ENCODE measurements at regions not wholly inside any gene's neighbourhood (a gene's known extent, or its start where the extent isn't known, plus 50 kb on each side); places are given as distances from the start of the nearest gene placed in this dataset.

DNA sequence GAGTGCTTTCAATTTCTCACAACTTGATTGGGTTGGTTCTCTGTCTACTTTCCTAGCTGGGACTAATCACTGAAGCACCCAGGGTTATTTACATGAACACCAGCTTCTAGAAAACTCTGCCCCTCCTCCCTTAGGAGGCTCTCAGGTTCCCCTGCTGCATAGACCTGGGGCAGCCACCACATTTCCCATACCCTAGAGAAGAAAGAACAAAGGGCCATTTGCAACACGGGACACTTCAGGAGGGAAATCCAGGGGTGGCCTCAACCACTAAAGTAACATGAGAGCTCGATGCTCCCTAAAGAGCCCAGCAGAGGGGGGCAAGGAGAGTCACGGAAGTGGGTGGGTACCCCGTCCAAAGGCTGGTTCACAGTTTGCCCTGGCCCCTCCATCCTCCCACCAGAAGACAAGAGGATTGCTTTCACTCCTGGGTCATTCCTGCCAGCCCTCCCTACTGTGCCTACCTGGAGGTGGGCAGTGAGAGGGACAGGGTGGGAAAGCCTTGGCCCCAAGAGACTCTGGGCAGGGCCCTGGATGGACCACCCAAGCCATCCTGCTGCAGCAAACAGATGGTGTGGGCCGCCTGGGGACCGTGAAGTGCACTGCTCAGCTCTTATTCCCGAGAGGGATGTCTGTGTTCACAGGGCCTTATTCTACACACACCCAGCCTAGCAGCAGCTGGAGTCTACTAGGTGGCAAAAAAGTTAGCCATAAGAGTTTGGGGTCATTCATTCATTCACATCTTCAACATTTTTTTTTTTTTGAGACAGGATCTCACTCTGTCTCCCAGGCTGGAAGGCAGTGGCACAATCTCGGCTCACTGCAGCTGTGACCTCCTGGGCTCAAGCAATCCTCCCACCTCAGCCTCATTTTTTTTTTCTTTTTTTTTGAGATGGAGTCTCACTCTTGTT lies 392.1 kb downstream of the SOX9 start:
- 72 to 86% methylated on average over 8 of the region's 8 CpGs for WGBS, 2 donors
- TF ChIP-seq, protein P1, sequence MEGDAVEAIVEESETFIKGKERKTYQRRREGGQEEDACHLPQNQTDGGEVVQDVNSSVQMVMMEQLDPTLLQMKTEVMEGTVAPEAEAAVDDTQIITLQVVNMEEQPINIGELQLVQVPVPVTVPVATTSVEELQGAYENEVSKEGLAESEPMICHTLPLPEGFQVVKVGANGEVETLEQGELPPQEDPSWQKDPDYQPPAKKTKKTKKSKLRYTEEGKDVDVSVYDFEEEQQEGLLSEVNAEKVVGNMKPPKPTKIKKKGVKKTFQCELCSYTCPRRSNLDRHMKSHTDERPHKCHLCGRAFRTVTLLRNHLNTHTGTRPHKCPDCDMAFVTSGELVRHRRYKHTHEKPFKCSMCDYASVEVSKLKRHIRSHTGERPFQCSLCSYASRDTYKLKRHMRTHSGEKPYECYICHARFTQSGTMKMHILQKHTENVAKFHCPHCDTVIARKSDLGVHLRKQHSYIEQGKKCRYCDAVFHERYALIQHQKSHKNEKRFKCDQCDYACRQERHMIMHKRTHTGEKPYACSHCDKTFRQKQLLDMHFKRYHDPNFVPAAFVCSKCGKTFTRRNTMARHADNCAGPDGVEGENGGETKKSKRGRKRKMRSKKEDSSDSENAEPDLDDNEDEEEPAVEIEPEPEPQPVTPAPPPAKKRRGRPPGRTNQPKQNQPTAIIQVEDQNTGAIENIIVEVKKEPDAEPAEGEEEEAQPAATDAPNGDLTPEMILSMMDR (IDR thresholded peaks at IDR 0.05) = no peak
- no peak for TF ChIP-seq POLR2A (IDR thresholded peaks at IDR 0.05)
- Histone ChIP-seq H3K4me3 (no peak overlapping the region), H3K27me3 (no peaks in the 10 kb centered on the region), H3K9me3 (no peaks in the 10 kb centered on the region), H3K4me1 (peaks cover 42% of the 10 kb centered on the region), H3K27ac (peak overlapping the region in 1 of 2 donors; percentile 28), H3K36me3 (ENCODE audit: low read depth, missing control alignments) (no peaks in the 10 kb centered on the region)
- no peak for DNase-seq
- intact Hi-C loops (cut with DNase I; ENCODE audit: low total_unique reads) = no loop called here

DNA sequence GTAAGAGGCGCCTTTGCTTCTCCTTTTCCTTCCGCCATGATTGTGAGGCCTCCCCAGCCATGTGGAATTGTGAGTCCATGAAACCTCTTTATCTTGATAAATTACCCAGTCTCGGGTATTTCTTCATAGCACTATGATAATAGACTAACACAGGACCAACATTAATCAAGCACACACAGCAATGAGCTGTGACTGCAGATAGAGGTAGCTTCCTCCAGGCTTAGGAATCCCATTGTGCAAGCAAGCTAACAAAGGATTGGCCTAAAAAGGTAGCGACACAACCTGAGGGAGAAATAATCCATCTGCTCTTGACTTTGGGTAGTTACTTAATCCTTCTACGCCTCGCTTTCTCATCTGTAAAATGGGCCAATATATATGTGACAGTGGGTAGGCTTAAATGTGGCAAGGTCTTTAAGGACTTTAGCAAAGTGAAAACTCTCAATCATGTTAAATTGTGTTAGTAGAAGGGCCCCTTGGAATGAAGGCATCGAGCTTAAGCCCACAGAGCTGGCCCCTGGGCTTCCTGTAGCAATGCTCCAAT lies 393.6 kb downstream of the SOX9 start:
- no peaks in the 10 kb centered on the region for H3K9me3 ChIP-seq
- intact Hi-C loops (cut with DNase I; ENCODE audit: low total_unique reads) = no loop called here
- peaks cover 53% of the 10 kb centered on the region for H3K4me1 ChIP-seq
- no peak overlapping the region for H3K4me3 ChIP-seq
- no peaks in the 10 kb centered on the region for H3K36me3 ChIP-seq (ENCODE audit: low read depth, missing control alignments)
- no peaks in the 10 kb centered on the region for H3K27me3 ChIP-seq
- peak overlapping the region; percentile 72 to 74 for H3K27ac ChIP-seq
- 84 to 86% methylated on average over 7 of the region's 7 CpGs for WGBS, 2 donors
- no peak for TF ChIP-seq POLR2A (IDR thresholded peaks at IDR 0.05)
- TF ChIP-seq, protein P1 (IDR thresholded peaks at IDR 0.05) = no peak
- DNase-seq = no peak

DNA sequence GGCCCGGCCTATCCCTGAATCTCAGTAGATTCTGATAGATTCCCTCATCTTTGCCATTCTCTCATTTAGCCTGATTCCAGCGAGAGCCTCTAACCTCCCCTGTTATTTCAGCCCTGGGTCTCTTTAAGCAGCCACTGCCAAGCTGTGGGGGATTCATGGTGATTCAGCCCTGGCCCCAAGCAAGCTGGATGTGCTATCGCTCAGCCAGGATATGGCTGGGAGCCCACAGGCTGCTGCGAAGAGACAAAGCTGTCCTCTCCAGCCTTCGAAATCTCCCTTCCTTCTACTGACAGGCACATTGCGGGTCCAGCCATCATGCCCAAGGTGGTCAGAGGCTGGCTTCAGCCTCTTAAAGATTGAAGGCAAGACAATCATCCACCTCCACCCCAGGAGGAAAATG lies 394.1 kb downstream of the SOX9 start:
- H3K36me3 ChIP-seq (ENCODE audit: low read depth, missing control alignments) = no peaks in the 10 kb centered on the region
- no peaks in the 10 kb centered on the region for H3K27me3 ChIP-seq
- H3K27ac ChIP-seq = peak overlapping the region; percentile 72 to 74
- TF ChIP-seq, protein P1 (IDR thresholded peaks at IDR 0.05) = no peak
- TF ChIP-seq POLR2A (IDR thresholded peaks at IDR 0.05) = no peak
- DNase-seq = peak; percentile 81
- WGBS, 2 donors = 21 to 45% methylated on average over 6 of the region's 6 CpGs
- no peaks in the 10 kb centered on the region for H3K9me3 ChIP-seq
- H3K4me3 ChIP-seq = no peak overlapping the region
- intact Hi-C loops (cut with DNase I; ENCODE audit: low total_unique reads) = no loop called here
- H3K4me1 ChIP-seq = peaks cover 53% of the 10 kb centered on the region

DNA sequence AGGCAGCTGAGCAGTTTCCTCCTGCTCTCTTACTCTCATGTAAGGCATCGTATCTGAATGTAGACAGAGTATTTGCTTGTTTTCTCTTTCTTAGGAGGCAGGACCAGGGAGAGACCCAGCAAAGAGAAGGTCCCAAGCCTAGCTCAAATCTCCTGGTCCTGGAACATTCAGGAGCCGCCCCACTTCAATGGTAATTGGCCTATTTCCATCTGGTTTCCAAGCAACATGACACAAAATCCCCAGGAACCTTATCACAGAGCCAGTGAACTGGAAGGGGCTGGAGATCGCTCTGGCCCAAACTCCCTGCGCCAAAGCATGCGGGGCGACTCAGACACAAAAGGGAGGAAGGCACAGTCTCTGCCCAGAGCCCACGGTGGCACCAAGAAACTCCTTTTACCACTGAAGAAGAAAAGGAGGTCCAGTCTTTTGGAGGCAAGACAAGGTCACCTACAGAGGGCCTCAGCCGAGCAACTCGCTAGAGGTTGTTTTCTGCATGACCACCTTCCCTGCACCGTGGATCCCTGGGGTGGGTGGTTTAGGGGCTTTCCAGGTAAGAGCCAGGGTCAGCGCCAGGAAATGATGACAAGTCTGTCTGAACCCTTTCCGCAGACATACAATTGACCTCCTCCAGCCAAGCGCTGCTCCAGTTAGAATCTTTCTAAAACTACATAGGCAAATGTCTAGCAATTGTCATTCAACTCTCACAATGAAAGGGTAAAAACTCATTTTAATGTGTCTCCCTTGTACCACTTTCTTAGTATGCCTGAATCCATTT lies 394.7 kb downstream of the SOX9 start:
- no peak overlapping the region for H3K4me3 ChIP-seq
- H3K9me3 ChIP-seq = no peaks in the 10 kb centered on the region
- intact Hi-C loops (cut with DNase I; ENCODE audit: low total_unique reads) = no loop called here
- H3K36me3 ChIP-seq (ENCODE audit: low read depth, missing control alignments) = no peaks in the 10 kb centered on the region
- H3K27me3 ChIP-seq = no peaks in the 10 kb centered on the region
- peak; percentile 65 for DNase-seq
- TF ChIP-seq POLR2A (IDR thresholded peaks at IDR 0.05) = no peak
- TF ChIP-seq, protein P1 (IDR thresholded peaks at IDR 0.05) = no peak
- WGBS, 2 donors = 53 to 64% methylated on average over 13 of the region's 13 CpGs
- peak overlapping the region; percentile 72 to 74 for H3K27ac ChIP-seq
- H3K4me1 ChIP-seq = peaks cover 47% of the 10 kb centered on the region

All from testis (tissue), 2 donors.